Right atrium auricular region (tissue), 2 donors: ENCODE measurements at regions not wholly inside any gene's neighbourhood (a gene's known extent, or its start where the extent isn't known, plus 50 kb on each side); places are given as distances from the start of the nearest gene placed in this dataset.

Experiments used
- DNase-seq: peaks from one replicate; pipeline ENCODE4 v3.0.0-alpha.2; 2019; ENCODE audit warnings: low spot score
- H3K27ac ChIP-seq, 2 donors: fragments of 200-600 bp; sonication (generic); 1 replicate in 1 of 2; 2 replicates in 1 of 2; pipeline ENCODE4 v1.5.1; 2016 to 2019
- H3K27me3 ChIP-seq, 2 donors: fragments of 200-600 bp; sonication (generic); one replicate each; pipeline versions ENCODE4 v1.5.1 to v1.6.0; 2017 to 2019
- H3K36me3 ChIP-seq: fragments of 200-600 bp; sonication (generic); one replicate; pipeline ENCODE4 v1.5.1; 2016
- H3K4me1 ChIP-seq, 2 donors: fragments of 200-600 bp; sonication (generic); one replicate each; pipeline versions ENCODE4 v1.5.1 to v1.6.0; 2017 to 2019
- H3K4me3 ChIP-seq, 2 donors: fragments of 200-600 bp; sonication (generic); 1 replicate in 1 of 2; 2 replicates in 1 of 2; pipeline ENCODE4 v1.5.1; 2017 to 2019; ENCODE audit warnings: mild to moderate bottlenecking in 1 of 2, moderate library complexity in 1 of 2
- H3K9me3 ChIP-seq, 2 donors: fragments of 200-600 bp; sonication (generic); one replicate each; pipeline ENCODE4 v1.5.1; 2019
- TF ChIP-seq, protein P1 (sequence below), 2 donors: fragments of 200-600 bp; sonication (generic); IDR thresholded peaks; one replicate each; pipeline ENCODE4 v1.5.1; 2019; ENCODE audit warnings: antibody characterized with exemption in 2 of 2

DNA sequence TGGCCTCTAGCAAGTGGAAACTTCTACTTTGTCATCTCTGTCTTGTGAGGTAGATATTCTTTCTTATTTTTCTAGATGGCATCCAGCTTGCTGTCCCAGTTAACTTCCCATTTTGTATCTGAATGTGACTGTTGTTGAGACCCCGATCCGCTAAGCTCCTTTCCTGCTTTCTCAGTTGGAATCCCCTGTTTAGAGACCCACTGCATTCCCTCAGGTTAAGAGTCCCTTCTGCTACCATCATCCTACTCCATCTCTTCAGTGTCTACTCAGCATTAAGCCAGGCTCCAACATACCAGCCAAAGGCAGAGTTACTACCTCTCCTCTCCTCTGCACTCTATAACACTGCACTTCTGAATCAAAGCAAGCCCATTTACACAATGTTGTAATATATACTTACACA is 1300.4 kb upstream of the CHAC2 start:
- H3K27ac ChIP-seq, result no peak overlapping the region
- no peaks in the 10 kb centered on the region for H3K36me3 ChIP-seq
- TF ChIP-seq, protein P1, sequence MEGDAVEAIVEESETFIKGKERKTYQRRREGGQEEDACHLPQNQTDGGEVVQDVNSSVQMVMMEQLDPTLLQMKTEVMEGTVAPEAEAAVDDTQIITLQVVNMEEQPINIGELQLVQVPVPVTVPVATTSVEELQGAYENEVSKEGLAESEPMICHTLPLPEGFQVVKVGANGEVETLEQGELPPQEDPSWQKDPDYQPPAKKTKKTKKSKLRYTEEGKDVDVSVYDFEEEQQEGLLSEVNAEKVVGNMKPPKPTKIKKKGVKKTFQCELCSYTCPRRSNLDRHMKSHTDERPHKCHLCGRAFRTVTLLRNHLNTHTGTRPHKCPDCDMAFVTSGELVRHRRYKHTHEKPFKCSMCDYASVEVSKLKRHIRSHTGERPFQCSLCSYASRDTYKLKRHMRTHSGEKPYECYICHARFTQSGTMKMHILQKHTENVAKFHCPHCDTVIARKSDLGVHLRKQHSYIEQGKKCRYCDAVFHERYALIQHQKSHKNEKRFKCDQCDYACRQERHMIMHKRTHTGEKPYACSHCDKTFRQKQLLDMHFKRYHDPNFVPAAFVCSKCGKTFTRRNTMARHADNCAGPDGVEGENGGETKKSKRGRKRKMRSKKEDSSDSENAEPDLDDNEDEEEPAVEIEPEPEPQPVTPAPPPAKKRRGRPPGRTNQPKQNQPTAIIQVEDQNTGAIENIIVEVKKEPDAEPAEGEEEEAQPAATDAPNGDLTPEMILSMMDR (IDR thresholded peaks at IDR 0.05), result no peak
- no peaks in the 10 kb centered on the region for H3K4me1 ChIP-seq
- H3K27me3 ChIP-seq, result no peaks in the 10 kb centered on the region
- H3K9me3 ChIP-seq, result no peaks in the 10 kb centered on the region
- DNase-seq, result no peak
- H3K4me3 ChIP-seq, result no peak overlapping the region

DNA sequence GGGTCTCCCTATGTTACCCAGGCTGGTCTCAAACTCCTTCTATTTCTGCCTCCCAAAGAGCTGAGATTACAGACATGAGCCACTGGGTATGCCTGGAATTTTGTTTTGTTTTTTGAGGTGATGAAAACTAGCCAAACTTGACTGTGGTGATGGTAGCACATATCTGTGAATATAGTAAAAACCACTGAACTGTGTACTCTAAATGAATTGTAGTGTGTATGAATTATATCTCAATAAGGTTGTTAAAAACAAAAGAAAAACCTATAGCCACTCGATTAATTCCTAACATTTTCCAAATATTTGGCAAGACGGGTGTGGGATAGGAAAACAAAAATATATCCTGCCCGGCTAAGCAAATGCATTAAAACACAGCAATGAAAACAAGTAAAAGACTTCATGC is 1302.3 kb upstream of the CHAC2 start:
- no peak overlapping the region for H3K4me3 ChIP-seq
- no peak for DNase-seq
- H3K27ac ChIP-seq, result no peak overlapping the region
- no peaks in the 10 kb centered on the region for H3K36me3 ChIP-seq
- TF ChIP-seq, protein P1 (IDR thresholded peaks at IDR 0.05), result no peak
- H3K27me3 ChIP-seq, result no peaks in the 10 kb centered on the region
- no peaks in the 10 kb centered on the region for H3K9me3 ChIP-seq
- no peaks in the 10 kb centered on the region for H3K4me1 ChIP-seq

DNA sequence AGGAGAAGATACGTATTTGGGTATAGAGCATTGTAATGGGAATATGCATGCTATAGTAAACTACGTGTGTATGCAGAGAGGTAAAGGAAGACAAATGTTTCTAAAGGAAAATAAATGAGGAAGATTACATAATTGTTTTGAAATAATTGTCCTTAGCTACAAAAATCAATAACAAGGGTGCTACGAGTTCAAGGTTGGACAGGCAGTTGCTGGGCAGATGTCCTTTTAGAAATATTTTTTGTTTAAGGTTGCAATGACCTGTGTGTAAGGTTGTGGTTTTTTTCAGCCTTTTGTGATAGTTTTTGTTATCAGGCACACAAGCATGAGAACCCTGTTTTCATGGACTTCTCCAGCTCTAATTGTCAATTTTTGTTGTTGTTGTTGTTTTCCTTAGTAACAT is 1304.1 kb upstream of the CHAC2 start:
- no peaks in the 10 kb centered on the region for H3K27me3 ChIP-seq
- no peak overlapping the region for H3K27ac ChIP-seq
- H3K4me3 ChIP-seq, result no peak overlapping the region
- H3K9me3 ChIP-seq, result no peaks in the 10 kb centered on the region
- TF ChIP-seq, protein P1 (IDR thresholded peaks at IDR 0.05), result no peak
- no peaks in the 10 kb centered on the region for H3K36me3 ChIP-seq
- no peak for DNase-seq
- no peaks in the 10 kb centered on the region for H3K4me1 ChIP-seq

DNA sequence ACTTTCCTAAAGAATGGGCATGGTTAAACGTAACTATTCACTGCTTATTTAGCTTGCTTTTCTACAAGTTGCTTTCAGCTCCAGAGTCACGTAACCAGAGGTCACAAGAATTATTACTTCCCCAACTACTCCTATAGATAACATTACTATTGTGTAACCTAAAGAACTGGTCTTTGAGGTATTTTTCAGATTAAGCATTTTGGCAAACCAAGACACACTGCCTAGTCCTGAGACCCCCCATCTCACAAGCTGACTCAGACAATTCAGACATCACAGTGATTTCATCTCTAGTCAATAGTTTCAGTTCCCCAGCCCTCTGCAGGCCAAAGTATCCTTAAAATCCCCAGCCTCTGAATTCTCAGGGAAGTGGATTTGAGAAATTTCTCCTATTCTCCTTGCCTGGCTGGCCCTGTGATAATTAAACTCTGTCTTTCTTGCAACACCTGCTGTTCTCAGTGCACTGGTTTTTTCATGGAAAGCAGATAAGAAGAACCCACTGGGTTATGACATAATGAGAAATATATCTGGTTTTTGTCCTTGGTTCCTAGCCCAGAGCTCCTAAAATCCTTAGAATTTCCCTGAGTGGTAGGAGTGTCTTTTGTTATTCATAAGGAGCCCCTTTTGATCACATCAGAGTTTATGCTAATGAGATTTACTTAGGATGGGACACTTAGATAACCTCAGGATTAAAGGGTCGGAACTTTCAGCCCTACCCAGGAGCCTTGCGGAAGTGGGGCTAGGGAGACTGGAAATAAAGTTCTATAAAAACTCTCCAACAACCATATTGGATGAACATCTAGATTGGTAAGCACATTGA is 1310.8 kb upstream of the CHAC2 start:
- DNase-seq, result no peak
- TF ChIP-seq, protein P1 (IDR thresholded peaks at IDR 0.05), result no peak
- Histone ChIP-seq H3K27ac (no peak overlapping the region), H3K36me3 (no peaks in the 10 kb centered on the region), H3K9me3 (no peaks in the 10 kb centered on the region), H3K4me1 (no peaks in the 10 kb centered on the region), H3K4me3 (no peak overlapping the region), H3K27me3 (no peaks in the 10 kb centered on the region)

DNA sequence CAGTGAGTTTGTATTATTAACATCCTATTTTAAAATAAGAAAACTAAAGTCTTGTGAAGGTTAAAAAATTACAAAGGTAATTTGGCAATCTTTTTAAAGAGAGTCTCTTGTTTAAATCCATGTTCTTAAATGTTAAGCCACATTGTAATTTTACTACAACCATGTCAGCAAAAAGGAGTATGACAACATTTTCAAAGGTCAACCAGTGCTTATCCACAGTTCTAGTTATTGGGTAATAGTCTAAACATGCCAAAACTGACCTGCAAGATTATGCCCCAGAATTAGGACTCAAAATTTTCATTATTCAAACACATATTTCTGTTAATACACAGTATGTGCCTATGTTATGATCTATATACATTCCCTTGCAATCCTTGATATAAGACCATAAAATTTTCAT is 1312.6 kb upstream of the CHAC2 start:
- H3K36me3 ChIP-seq, result no peaks in the 10 kb centered on the region
- H3K27ac ChIP-seq, result no peak overlapping the region
- no peaks in the 10 kb centered on the region for H3K9me3 ChIP-seq
- DNase-seq, result no peak
- no peaks in the 10 kb centered on the region for H3K27me3 ChIP-seq
- TF ChIP-seq, protein P1 (IDR thresholded peaks at IDR 0.05), result no peak
- no peaks in the 10 kb centered on the region for H3K4me1 ChIP-seq
- H3K4me3 ChIP-seq, result no peak overlapping the region

DNA sequence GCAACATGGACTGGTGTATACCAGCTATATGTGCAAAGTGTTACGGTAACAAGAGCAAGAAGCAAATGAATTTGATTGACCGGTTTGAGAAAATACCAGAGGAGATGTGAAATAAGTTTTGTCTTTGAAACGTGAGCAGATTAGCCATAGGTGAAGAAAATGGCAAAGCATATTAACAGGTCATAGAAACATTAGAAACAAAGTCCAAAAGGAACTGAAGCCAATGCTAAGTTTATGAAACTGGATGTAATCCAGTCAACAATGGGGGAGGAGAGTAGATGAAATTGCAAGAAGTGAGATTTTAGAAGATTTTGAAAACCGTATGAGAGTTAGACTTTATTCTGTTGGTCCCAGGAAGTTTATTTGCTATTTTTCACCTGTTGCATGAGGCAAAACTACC is 1315.4 kb upstream of the CHAC2 start:
- TF ChIP-seq, protein P1 (IDR thresholded peaks at IDR 0.05), result no peak
- no peak overlapping the region for H3K27ac ChIP-seq
- no peaks in the 10 kb centered on the region for H3K4me1 ChIP-seq
- H3K4me3 ChIP-seq, result no peak overlapping the region
- no peaks in the 10 kb centered on the region for H3K9me3 ChIP-seq
- no peaks in the 10 kb centered on the region for H3K27me3 ChIP-seq
- H3K36me3 ChIP-seq, result no peaks in the 10 kb centered on the region
- no peak for DNase-seq
